Right lobe of liver (tissue), 6 donors: ENCODE measurements at regions not wholly inside any gene's neighbourhood (a gene's known extent, or its start where the extent isn't known, plus 50 kb on each side); places are given as distances from the start of the nearest gene placed in this dataset.

Experiments
- ATAC-seq, 4 donors: fragments of 200-7000 bp; cut with Tn5 transposase; one replicate each; pipeline ENCODE4 v1.9.1; 2020; ENCODE audit warnings: mild to moderate bottlenecking in 4 of 4, moderate library complexity in 4 of 4
- DNase-seq, 3 donors: peaks; one replicate each; pipeline ENCODE4 v3.0.0-alpha.2; 2020
- H3K27ac ChIP-seq, 3 donors: fragments of 200-600 bp; one replicate each; pipeline ENCODE4 v1.8.0; 2022
- H3K27me3 ChIP-seq, 2 donors: fragments of 200-600 bp; one replicate each; pipeline ENCODE4 v1.8.0; 2022
- H3K36me3 ChIP-seq, 4 donors: fragments of 200-600 bp; sonication (generic) in 1 of 4; one replicate each; pipeline versions ENCODE4 v1.5.1 to v1.8.0; 2017 to 2022; ENCODE audit warnings: control low read depth in 1 of 4
- H3K4me1 ChIP-seq, 4 donors: fragments of 200-600 bp; sonication (generic) in 1 of 4; one replicate each; pipeline versions ENCODE4 v1.5.1 to v1.8.0; 2017 to 2022; ENCODE audit warnings: control low read depth in 1 of 4
- H3K4me3 ChIP-seq, 3 donors: fragments of 200-600 bp; one replicate each; pipeline ENCODE4 v1.8.0; 2022
- H3K9me3 ChIP-seq, 4 donors: fragments of 200-600 bp; sonication (generic) in 1 of 4; one replicate each; pipeline versions ENCODE4 v1.5.1 to v1.8.0; 2017 to 2022; ENCODE audit warnings: control low read depth in 1 of 4
- POLR2A ChIP-seq: fragments of 450-650 bp; IDR thresholded peaks from one replicate; pipeline ENCODE4 v1.6.1; 2017; ENCODE audit warnings: antibody characterized with exemption, mild to moderate bottlenecking
- WGBS: methylation state at CpG from one replicate; pipeline ENCODE4 v1.1.6; 2018; ENCODE audit warnings: low coverage, low lambda C conversion rate; ENCODE audit not compliant: insufficient coverage; ENCODE audit errors: missing lambda C conversion rate; 5-methylcytosine and 5-hydroxymethylcytosine counted together
- intact Hi-C, 2 donors: fragments of 100-400 bp; cut with DNase I; formaldehyde crosslinking; loops; one replicate each; pipeline versions ENCODE4 v1.11.2 to v1.14.1; 2022
- TF ChIP-seq, protein P1 (sequence below), 4 donors: fragments of 200-600 bp in 3 of 4; fragments of 450-650 bp in 1 of 4; IDR thresholded peaks; one replicate each; pipeline versions ENCODE4 v1.5.1 to v1.8.0; 2016 to 2022; ENCODE audit warnings: antibody characterized with exemption in 4 of 4, mild to moderate bottlenecking in 2 of 4
- donor health status: DM: no; HTN: yes; CAD: no.
- donor health status: DM: no; HTN: no; CAD: no.
- donor health status: DM: no; HTN: no; CAD: no.
- donor health status: DM: no; HTN: yes; CAD: no.
- donor health status: DM: no; HTN: yes; CAD: no.

GRCh38 chr6:105493736-105494135 is 90.9 kb upstream of the PREP start:
- Histone ChIP-seq H3K27ac (no peak overlapping the region), H3K9me3 (no peaks in the 10 kb centered on the region), H3K36me3 (no peaks in the 10 kb centered on the region), H3K4me3 (no peak overlapping the region), H3K4me1 (no peaks in the 10 kb centered on the region), H3K27me3 (no peaks in the 10 kb centered on the region)
- ATAC-seq (no peak), DNase-seq (no peak)
- no peak for TF ChIP-seq POLR2A
- TF ChIP-seq, protein P1, sequence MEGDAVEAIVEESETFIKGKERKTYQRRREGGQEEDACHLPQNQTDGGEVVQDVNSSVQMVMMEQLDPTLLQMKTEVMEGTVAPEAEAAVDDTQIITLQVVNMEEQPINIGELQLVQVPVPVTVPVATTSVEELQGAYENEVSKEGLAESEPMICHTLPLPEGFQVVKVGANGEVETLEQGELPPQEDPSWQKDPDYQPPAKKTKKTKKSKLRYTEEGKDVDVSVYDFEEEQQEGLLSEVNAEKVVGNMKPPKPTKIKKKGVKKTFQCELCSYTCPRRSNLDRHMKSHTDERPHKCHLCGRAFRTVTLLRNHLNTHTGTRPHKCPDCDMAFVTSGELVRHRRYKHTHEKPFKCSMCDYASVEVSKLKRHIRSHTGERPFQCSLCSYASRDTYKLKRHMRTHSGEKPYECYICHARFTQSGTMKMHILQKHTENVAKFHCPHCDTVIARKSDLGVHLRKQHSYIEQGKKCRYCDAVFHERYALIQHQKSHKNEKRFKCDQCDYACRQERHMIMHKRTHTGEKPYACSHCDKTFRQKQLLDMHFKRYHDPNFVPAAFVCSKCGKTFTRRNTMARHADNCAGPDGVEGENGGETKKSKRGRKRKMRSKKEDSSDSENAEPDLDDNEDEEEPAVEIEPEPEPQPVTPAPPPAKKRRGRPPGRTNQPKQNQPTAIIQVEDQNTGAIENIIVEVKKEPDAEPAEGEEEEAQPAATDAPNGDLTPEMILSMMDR (IDR thresholded peaks at IDR 0.05), result no peak
- WGBS, result 33% methylated on average over 2 of the region's 2 CpGs
- intact Hi-C loops, result no loop called here

DNA sequence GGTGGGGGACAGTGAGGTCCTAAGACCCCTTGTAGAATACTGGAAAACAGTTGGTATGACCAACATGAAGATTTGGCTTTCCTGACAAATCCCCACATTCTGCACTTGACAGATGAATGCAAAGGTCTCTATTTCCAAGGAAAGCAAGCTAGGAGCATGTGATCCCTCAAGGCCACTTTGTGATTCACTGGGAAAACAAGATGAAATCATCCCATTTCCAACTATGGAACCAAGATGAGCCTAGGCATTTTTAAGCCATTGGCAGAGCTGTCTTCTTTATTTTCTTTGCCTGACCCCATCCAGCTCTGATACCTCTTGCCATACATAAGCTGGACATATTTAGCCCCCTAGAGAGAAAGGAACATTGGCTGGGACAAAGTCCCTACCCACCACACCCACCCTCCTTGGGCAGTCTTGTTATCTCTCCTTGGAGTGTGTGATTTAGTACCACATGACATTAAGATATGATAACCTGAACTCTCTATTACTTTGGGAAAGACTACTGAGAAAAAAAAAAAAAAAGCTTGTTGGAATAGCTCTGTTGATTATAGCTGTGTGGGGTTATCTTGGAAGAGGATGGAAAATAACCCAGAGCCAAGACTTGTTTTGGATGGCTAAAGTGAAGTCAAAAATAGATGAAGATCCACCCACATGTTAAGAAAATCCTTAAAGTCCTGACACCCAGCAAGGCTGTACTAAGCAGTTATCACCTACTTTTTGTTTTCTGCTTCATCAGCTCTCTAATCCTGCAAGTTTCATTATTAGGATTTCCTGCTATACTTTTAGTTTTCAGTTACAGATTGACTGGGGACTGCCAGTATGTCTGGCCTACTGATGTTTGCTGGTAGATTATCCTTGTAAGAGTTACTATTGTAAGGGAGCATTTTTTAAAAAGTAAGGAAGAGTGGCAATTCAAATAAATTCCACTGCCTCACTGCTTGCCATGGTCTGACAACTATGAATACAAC is 90.1 kb upstream of the PREP start:
- Histone ChIP-seq H3K9me3 (no peaks in the 10 kb centered on the region), H3K4me3 (no peak overlapping the region), H3K27me3 (no peaks in the 10 kb centered on the region), H3K4me1 (no peaks in the 10 kb centered on the region), H3K27ac (no peak overlapping the region), H3K36me3 (no peaks in the 10 kb centered on the region)
- intact Hi-C loops, result no loop called here
- no peak for TF ChIP-seq POLR2A
- TF ChIP-seq, protein P1 (IDR thresholded peaks at IDR 0.05), result no peak
- ATAC-seq (no peak), DNase-seq (no peak)

DNA sequence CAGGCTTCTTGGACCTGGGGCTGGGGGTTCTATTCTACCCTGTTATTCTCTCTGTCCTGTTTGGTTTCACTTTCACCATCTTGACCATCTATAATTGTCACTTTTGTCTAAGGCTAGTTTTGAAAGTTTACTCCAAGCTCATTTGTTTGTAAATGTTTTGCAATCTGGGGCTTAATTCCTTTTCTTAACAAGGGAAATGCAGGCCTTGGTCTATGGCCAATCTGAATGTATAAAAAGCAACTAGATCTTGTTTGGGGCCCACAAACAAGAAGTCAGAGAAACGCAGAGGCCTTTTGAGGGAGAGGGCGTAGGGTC is 86.3 kb upstream of the PREP start:
- Histone ChIP-seq H3K27ac (no peak overlapping the region), H3K36me3 (no peaks in the 10 kb centered on the region), H3K9me3 (no peaks in the 10 kb centered on the region), H3K27me3 (no peaks in the 10 kb centered on the region), H3K4me3 (no peak overlapping the region), H3K4me1 (no peaks in the 10 kb centered on the region)
- intact Hi-C loops, result no loop called here
- ATAC-seq (peak in 2 of 4 donors; percentile 15 to 32), DNase-seq (no peak)
- WGBS, result 67% methylated on average over 2 of the region's 2 CpGs
- TF ChIP-seq, protein P1 (IDR thresholded peaks at IDR 0.05), result no peak
- no peak for TF ChIP-seq POLR2A

DNA sequence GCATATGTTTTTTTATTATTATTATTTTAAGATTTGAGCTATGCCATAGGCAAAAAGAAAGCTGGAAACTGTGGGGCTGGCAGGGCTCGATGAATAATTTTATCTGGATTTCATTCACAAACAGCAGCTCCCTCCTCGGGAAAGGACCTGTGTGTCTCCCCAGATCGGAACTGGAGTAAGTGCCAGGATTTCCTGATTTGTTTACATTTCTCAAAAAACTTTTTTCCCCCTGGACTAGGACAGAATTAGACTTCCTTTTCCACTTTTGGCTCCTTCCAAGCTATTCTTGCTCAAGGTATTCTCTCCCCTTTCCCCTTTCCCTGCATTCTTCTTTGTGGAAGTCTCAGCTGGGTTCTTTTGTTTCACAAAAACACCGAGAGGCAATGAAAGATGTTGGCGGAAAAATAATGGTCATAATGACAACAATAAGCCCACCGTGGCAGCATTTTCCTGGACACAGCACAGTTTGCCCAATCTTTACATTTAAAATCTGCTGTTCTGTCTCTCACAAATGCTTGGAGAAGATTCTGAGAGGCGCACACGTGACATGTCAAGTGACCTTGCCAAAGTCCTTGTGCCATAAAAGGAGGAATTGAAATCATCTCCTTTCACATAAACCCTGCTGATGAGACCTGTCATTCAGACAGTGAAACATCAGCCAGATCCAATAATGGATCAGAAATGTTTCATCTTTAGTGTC is 85.8 kb upstream of the PREP start:
- DNase-seq, result no peak
- ATAC-seq, result peak in 3 of 4 donors; percentile 24 to 55 (median 40)
- WGBS, result 58% methylated on average over 8 of the region's 8 CpGs
- intact Hi-C loops, result no loop called here
- Histone ChIP-seq H3K9me3 (no peaks in the 10 kb centered on the region), H3K36me3 (no peaks in the 10 kb centered on the region), H3K4me3 (no peak overlapping the region), H3K27me3 (no peaks in the 10 kb centered on the region), H3K27ac (no peak overlapping the region), H3K4me1 (no peaks in the 10 kb centered on the region)
- TF ChIP-seq POLR2A, result no peak
- TF ChIP-seq, protein P1 (IDR thresholded peaks at IDR 0.05), result no peak
